Stimulated activated CD8-positive, alpha-beta memory T cell treated with anti-CD3 and anti-CD28 coated beads, Interleukin-12 subunit alpha, Interleukin-12 subunit beta, amount 100 ng/mL, for 24 hours (primary cell): ENCODE measurements at regions not wholly inside any gene's neighbourhood (a gene's known extent, or its start where the extent isn't known, plus 50 kb on each side); places are given as distances from the start of the nearest gene placed in this dataset.

Experiments used
- DNase-seq: peaks from one replicate; pipeline ENCODE4 v3.0.0-alpha.2; 2020; ENCODE audit errors: extremely low read depth

- no peak for DNase-seq
Measured at GRCh38 chr22:47750086-47750485, 987.6 kb downstream of the TBC1D22A start.

GRCh38 chr22:47748957-47749356 is 986.5 kb downstream of the TBC1D22A start:
- no peak for DNase-seq

GRCh38 chr22:47748271-47748670 is 985.8 kb downstream of the TBC1D22A start:
- DNase-seq: no peak

GRCh38 chr22:47740109-47740805 is 977.8 kb downstream of the TBC1D22A start:
- no peak for DNase-seq

- DNase-seq: no peak
Measured at GRCh38 chr22:47739291-47740015, 977.0 kb downstream of the TBC1D22A start.

- no peak for DNase-seq
Measured at GRCh38 chr22:47738472-47739013, 976.1 kb downstream of the TBC1D22A start.

GRCh38 chr22:47736186-47737034 is 974.0 kb downstream of the TBC1D22A start:
- no peak for DNase-seq

GRCh38 chr22:47734511-47734910 is 972.1 kb downstream of the TBC1D22A start:
- no peak for DNase-seq

GRCh38 chr22:47727641-47728040 is 965.2 kb downstream of the TBC1D22A start:
- no peak for DNase-seq

GRCh38 chr22:47724751-47725150 is 962.3 kb downstream of the TBC1D22A start:
- DNase-seq: no peak

- no peak for DNase-seq
Measured at GRCh38 chr22:47724030-47724429, 961.6 kb downstream of the TBC1D22A start.

- DNase-seq: no peak
Measured at GRCh38 chr22:47718337-47718736, 955.9 kb downstream of the TBC1D22A start.

- DNase-seq: no peak
Measured at GRCh38 chr22:47716890-47717615, 954.6 kb downstream of the TBC1D22A start.

- DNase-seq: no peak
Measured at GRCh38 chr22:47715866-47716578, 953.6 kb downstream of the TBC1D22A start.

GRCh38 chr22:47713941-47714340 is 951.5 kb downstream of the TBC1D22A start:
- no peak for DNase-seq

- DNase-seq: no peak
Measured at GRCh38 chr22:47710135-47710534, 947.7 kb downstream of the TBC1D22A start.

- DNase-seq: no peak
Measured at GRCh38 chr22:47705350-47705749, 942.9 kb downstream of the TBC1D22A start.

GRCh38 chr22:47698906-47699305 is 936.5 kb downstream of the TBC1D22A start:
- DNase-seq: no peak

- DNase-seq: no peak
Measured at GRCh38 chr22:47697861-47698260, 935.4 kb downstream of the TBC1D22A start.

GRCh38 chr22:47696776-47697175 is 934.3 kb downstream of the TBC1D22A start:
- DNase-seq: no peak

GRCh38 chr22:47695176-47695575 is 932.7 kb downstream of the TBC1D22A start:
- no peak for DNase-seq
